Trophoblast cell (in vitro differentiated cells and primary cell): ENCODE measurements at regions not wholly inside any gene's neighbourhood (a gene's known extent, or its start where the extent isn't known, plus 50 kb on each side); places are given as distances from the start of the nearest gene placed in this dataset.

Experiments used
- DNase-seq, 2 donors: peaks; one replicate each; pipeline ENCODE4 v3.0.0-alpha.2; 2016
- H2AFZ ChIP-seq: 2 replicates; pipeline ENCODE4 v1.6.1; 2013; ENCODE audit warnings: low read length, moderate library complexity, mild to moderate bottlenecking; ENCODE audit not compliant: insufficient read depth, poor library complexity
- H2AK5ac ChIP-seq: 2 replicates; pipeline ENCODE4 v1.6.1; 2013; ENCODE audit warnings: mild to moderate bottlenecking, low read length
- H2BK120ac ChIP-seq: 2 replicates; pipeline ENCODE4 v1.6.1; 2013; ENCODE audit warnings: low read length, mild to moderate bottlenecking, moderate library complexity; ENCODE audit not compliant: insufficient read depth, poor library complexity
- H2BK12ac ChIP-seq: 2 replicates; pipeline ENCODE4 v1.6.1; 2013; ENCODE audit warnings: mild to moderate bottlenecking, low read length, moderate library complexity
- H2BK5ac ChIP-seq: 2 replicates; pipeline ENCODE4 v1.6.1; 2013; ENCODE audit warnings: low read length, low read depth, moderate library complexity, mild to moderate bottlenecking; ENCODE audit not compliant: poor library complexity
- H3K14ac ChIP-seq: 2 replicates; pipeline ENCODE4 v1.6.1; 2013; ENCODE audit warnings: mild to moderate bottlenecking, low read length
- H3K18ac ChIP-seq: 2 replicates; pipeline ENCODE4 v1.6.1; 2013; ENCODE audit warnings: mild to moderate bottlenecking, low read length
- H3K23ac ChIP-seq: 2 replicates; pipeline ENCODE4 v1.6.1; 2013; ENCODE audit warnings: low read length
- H3K27ac ChIP-seq: 2 replicates; pipeline ENCODE4 v1.5.1; 2013; ENCODE audit warnings: low read depth, mild to moderate bottlenecking, inconsistent platforms, low read length, moderate library complexity
- H3K27me3 ChIP-seq: 2 replicates; pipeline ENCODE4 v1.6.1; 2013; ENCODE audit warnings: inconsistent platforms, mild to moderate bottlenecking, low read length, moderate library complexity; ENCODE audit not compliant: insufficient read depth
- H3K36me3 ChIP-seq, 2 experiments: 1 replicate in 1 of 2; 2 replicates in 1 of 2; pipeline ENCODE4 v1.6.1; 2013; ENCODE audit warnings: low read length in 2 of 2, mild to moderate bottlenecking in 2 of 2, moderate library complexity in 1 of 2; ENCODE audit not compliant: insufficient read depth in 2 of 2, control insufficient read depth in 1 of 2
- H3K4ac ChIP-seq: 2 replicates; pipeline ENCODE4 v1.6.1; 2013; ENCODE audit warnings: low read depth, mild to moderate bottlenecking, low read length, moderate library complexity
- H3K4me1 ChIP-seq, 2 experiments: 1 replicate in 1 of 2; 2 replicates in 1 of 2; pipeline ENCODE4 v1.6.1; 2013; ENCODE audit warnings: low read length in 2 of 2, mild to moderate bottlenecking in 2 of 2, moderate library complexity in 1 of 2; ENCODE audit not compliant: insufficient read depth in 2 of 2, control insufficient read depth in 1 of 2
- H3K4me2 ChIP-seq: 2 replicates; pipeline ENCODE4 v1.6.1; 2013; ENCODE audit warnings: inconsistent platforms, mild to moderate bottlenecking, low read length, moderate library complexity
- H3K4me3 ChIP-seq: 2 replicates; pipeline ENCODE4 v1.5.1; 2013; ENCODE audit warnings: mild to moderate bottlenecking, low read depth, low read length, inconsistent platforms
- H3K79me1 ChIP-seq: one replicate; pipeline ENCODE4 v1.6.1; 2013; ENCODE audit warnings: low read length
- H3K79me2 ChIP-seq: 2 replicates; pipeline ENCODE4 v1.6.1; 2013; ENCODE audit warnings: low read length, mild to moderate bottlenecking; ENCODE audit not compliant: control insufficient read depth, insufficient read depth, poor library complexity
- H3K9ac ChIP-seq: 2 replicates; pipeline ENCODE4 v1.6.1; 2013; ENCODE audit warnings: mild to moderate bottlenecking, low read length
- H3K9me3 ChIP-seq: 2 replicates; pipeline ENCODE4 v1.6.1; 2013; ENCODE audit warnings: low read depth, mild to moderate bottlenecking, control low read depth, inconsistent platforms, low read length; ENCODE audit not compliant: insufficient read depth
- H4K12ac ChIP-seq: 2 replicates; pipeline ENCODE4 v1.6.1; 2013; ENCODE audit warnings: low read depth, mild to moderate bottlenecking, low read length, moderate library complexity
- H4K8ac ChIP-seq: 2 replicates; pipeline ENCODE4 v1.6.1; 2013; ENCODE audit warnings: low read depth, mild to moderate bottlenecking, low read length, moderate library complexity
- H4K91ac ChIP-seq: one replicate; pipeline ENCODE4 v1.6.1; 2013; ENCODE audit warnings: low read depth, mild to moderate bottlenecking, low read length, moderate library complexity
- WGBS: extraction: QIAGEN DNeasy Blood & Tissue Kit; methylation state at CpG from one replicate; pipeline ENCODE4 v1.1.7; 2013; ENCODE audit warnings: missing lambda C conversion rate; ENCODE audit not compliant: insufficient read length, insufficient coverage; ENCODE audit errors: extremely low coverage; 5-methylcytosine and 5-hydroxymethylcytosine counted together

DNA sequence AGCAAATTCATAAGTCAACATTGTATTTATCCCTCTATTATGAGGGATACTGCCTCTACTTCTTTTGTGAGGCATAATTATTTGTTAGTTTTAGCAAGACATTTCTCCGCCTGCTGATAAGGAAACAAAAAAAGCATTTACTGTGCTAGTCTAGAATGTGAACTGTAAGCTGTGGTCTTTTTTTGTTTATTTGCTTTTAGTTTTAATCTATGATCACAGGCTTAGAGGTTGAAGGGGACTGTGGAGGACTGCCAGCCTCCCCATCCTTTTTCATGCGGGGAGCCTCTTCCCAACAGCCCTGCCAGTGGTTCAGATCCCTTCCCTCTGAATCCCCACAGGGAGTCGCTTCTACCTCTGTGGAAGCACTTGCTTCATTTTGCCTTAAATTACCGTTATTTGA lies 331.0 kb upstream of the ROPN1 start:
- no peak overlapping the region for H2BK5ac ChIP-seq
- H2AK5ac ChIP-seq: no peak overlapping the region
- no peaks in the 10 kb centered on the region for H3K4me1 ChIP-seq
- no peak for DNase-seq
- no peaks in the 10 kb centered on the region for H3K79me2 ChIP-seq
- no peaks in the 10 kb centered on the region for H3K27me3 ChIP-seq
- no peaks in the 10 kb centered on the region for H3K9me3 ChIP-seq
- H2BK120ac ChIP-seq: no peak overlapping the region
- H3K79me1 ChIP-seq: no peaks in the 10 kb centered on the region
- no peak overlapping the region for H3K4me2 ChIP-seq
- H4K91ac ChIP-seq: no peak overlapping the region
- no peak overlapping the region for H3K9ac ChIP-seq
- no peak overlapping the region for H3K23ac ChIP-seq
- WGBS: no CpG with 5 or more reads among the region's 4 CpGs
- no peak overlapping the region for H3K27ac ChIP-seq
- no peak overlapping the region for H4K12ac ChIP-seq
- no peak overlapping the region for H3K4me3 ChIP-seq
- no peak overlapping the region for H2BK12ac ChIP-seq
- no peak overlapping the region for H3K18ac ChIP-seq
- no peak overlapping the region for H4K8ac ChIP-seq
- H2AFZ ChIP-seq: no peak overlapping the region
- no peak overlapping the region for H3K14ac ChIP-seq
- peaks cover 3 to 6% of the 10 kb centered on the region in 2 experiments for H3K36me3 ChIP-seq
- no peak overlapping the region for H3K4ac ChIP-seq

DNA sequence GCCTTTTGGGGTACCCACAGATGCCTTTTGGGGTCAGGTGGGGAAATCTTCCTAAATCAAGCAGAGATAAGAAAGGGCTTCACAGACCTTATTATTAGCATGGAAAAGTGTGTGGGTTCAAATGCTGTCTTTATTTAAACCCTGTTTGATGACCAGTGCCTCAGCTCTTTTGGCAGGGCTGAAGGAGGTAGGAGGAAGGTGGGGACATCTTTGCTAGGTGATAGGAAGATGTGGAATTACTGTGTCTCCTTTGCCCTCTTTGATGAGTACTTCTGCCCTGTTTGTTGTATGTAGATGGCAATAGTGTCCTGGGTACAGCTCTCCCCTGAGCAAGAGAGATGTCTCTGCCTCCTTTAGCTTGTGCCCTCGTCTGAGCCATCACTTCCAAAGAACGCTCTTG lies 333.3 kb upstream of the ROPN1 start:
- no peaks in the 10 kb centered on the region for H3K4me1 ChIP-seq
- no CpG with 5 or more reads among the region's 2 CpGs for WGBS
- no peak overlapping the region for H4K8ac ChIP-seq
- no peak overlapping the region for H2BK5ac ChIP-seq
- H3K9me3 ChIP-seq: no peaks in the 10 kb centered on the region
- H2BK120ac ChIP-seq: no peak overlapping the region
- H2AFZ ChIP-seq: no peak overlapping the region
- H2AK5ac ChIP-seq: no peak overlapping the region
- H3K27me3 ChIP-seq: no peaks in the 10 kb centered on the region
- no peak for DNase-seq
- no peak overlapping the region for H2BK12ac ChIP-seq
- no peak overlapping the region for H3K4me3 ChIP-seq
- peaks cover 6 to 11% of the 10 kb centered on the region in 2 experiments for H3K36me3 ChIP-seq
- H3K79me1 ChIP-seq: no peaks in the 10 kb centered on the region
- H3K4ac ChIP-seq: no peak overlapping the region
- no peak overlapping the region for H4K12ac ChIP-seq
- no peak overlapping the region for H3K4me2 ChIP-seq
- H3K27ac ChIP-seq: no peak overlapping the region
- H3K14ac ChIP-seq: no peak overlapping the region
- no peaks in the 10 kb centered on the region for H3K79me2 ChIP-seq
- no peak overlapping the region for H4K91ac ChIP-seq
- no peak overlapping the region for H3K9ac ChIP-seq
- no peak overlapping the region for H3K23ac ChIP-seq
- no peak overlapping the region for H3K18ac ChIP-seq

DNA sequence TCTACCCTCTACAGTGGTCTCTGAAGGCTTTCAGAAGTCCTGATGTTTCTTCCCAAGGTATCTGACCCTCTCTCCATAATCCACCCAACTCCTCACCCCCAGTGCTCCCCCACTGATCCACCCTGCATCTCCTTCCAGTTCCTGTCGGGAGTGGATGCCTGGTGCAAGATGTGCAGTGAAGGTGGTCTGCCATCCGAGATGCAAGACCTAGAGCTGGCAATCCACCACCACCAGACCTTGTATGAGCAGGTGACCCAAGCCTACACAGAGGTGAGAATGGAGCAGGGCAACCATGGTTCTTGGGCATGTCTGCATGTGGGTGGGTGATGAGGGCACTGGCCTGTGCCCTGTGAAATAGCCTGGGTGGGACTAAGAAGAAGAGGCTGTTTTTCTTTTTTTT lies 337.8 kb upstream of the ROPN1 start:
- no CpG with 5 or more reads among the region's 2 CpGs for WGBS

DNA sequence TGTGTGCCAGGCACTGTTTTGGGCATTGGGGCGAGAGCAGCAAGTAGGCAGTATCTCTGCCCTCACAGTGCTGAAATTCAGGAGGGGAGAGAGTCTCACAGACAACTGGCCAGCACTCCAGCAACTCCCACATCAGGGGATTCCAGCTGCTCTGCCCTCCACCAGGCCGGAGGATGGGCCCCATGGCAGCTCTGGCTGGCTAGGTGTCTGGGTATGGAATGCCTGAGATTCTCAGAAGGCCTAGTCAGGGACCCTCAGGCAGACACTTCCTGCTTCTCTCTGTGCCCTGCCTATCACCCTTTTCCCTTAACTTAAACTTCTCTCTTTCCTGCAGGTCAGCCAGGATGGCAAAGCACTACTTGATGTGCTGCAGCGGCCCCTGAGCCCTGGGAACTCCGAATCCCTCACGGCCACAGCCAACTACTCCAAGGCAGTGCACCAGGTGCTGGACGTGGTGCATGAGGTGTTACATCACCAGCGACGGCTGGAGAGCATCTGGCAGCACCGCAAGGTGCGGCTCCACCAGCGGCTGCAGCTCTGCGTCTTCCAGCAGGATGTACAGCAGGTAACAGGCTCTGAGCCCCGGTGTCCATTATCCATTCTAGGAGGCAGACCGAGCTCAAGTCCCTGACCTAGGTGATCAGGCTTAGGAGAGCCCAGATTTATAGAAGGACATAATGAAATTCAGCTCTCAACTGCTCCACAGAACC lies 342.2 kb upstream of the ROPN1 start:
- Histone ChIP-seq H3K4me3 (no peak overlapping the region), H3K9ac (no peak overlapping the region), H3K36me3 (peaks cover 10 to 14% of the 10 kb centered on the region in 2 experiments), H4K12ac (no peak overlapping the region), H3K23ac (no peak overlapping the region), H3K79me2 (no peaks in the 10 kb centered on the region), H4K8ac (no peak overlapping the region), H3K18ac (no peak overlapping the region), H3K4ac (no peak overlapping the region), H4K91ac (no peak overlapping the region), H3K79me1 (no peaks in the 10 kb centered on the region), H3K14ac (no peak overlapping the region), H2BK120ac (no peak overlapping the region), H3K4me1 (peaks cover 8% of the 10 kb centered on the region in 2 experiments), H3K27ac (peak overlapping the region; percentile 50), H2BK5ac (no peak overlapping the region), H3K27me3 (no peaks in the 10 kb centered on the region), H2AK5ac (no peak overlapping the region), H2BK12ac (no peak overlapping the region), H2AFZ (no peak overlapping the region), H3K4me2 (no peak overlapping the region), H3K9me3 (no peaks in the 10 kb centered on the region)
- no CpG with 5 or more reads among the region's 14 CpGs for WGBS
- DNase-seq: peak in 1 of 2 donors; percentile 14

More for the DNA sequence above, 337.8 kb upstream of the ROPN1 start:
- H4K8ac ChIP-seq: no peak overlapping the region
- H3K23ac ChIP-seq: no peak overlapping the region
- H3K36me3 ChIP-seq: peaks cover 9 to 15% of the 10 kb centered on the region in 2 experiments
- no peak overlapping the region for H2BK120ac ChIP-seq
- no peak for DNase-seq
- no peak overlapping the region for H3K14ac ChIP-seq
- H3K79me1 ChIP-seq: no peaks in the 10 kb centered on the region
- H3K4ac ChIP-seq: no peak overlapping the region
- no peak overlapping the region for H3K18ac ChIP-seq
- H3K4me2 ChIP-seq: no peak overlapping the region
- peaks cover 8% of the 10 kb centered on the region in 2 experiments for H3K4me1 ChIP-seq
- H2AK5ac ChIP-seq: no peak overlapping the region
- H2BK12ac ChIP-seq: no peak overlapping the region
- no peak overlapping the region for H2BK5ac ChIP-seq
- H4K91ac ChIP-seq: no peak overlapping the region
- H3K27me3 ChIP-seq: no peaks in the 10 kb centered on the region
- H4K12ac ChIP-seq: no peak overlapping the region
- H3K27ac ChIP-seq: no peak overlapping the region
- no peak overlapping the region for H3K4me3 ChIP-seq
- H3K9ac ChIP-seq: no peak overlapping the region
- H3K79me2 ChIP-seq: no peaks in the 10 kb centered on the region
- no peaks in the 10 kb centered on the region for H3K9me3 ChIP-seq
- H2AFZ ChIP-seq: no peak overlapping the region
